Uterus (tissue), 2 donors: ENCODE measurements at regions not wholly inside any gene's neighbourhood (a gene's known extent, or its start where the extent isn't known, plus 50 kb on each side); places are given as distances from the start of the nearest gene placed in this dataset.

ENCODE experiments used
- POLR2A ChIP-seq, 2 donors: fragments of 450-650 bp; IDR thresholded peaks; one replicate each; pipeline ENCODE4 v1.6.1; 2016; ENCODE audit warnings: antibody characterized with exemption in 2 of 2, mild to moderate bottlenecking in 1 of 2, moderate library complexity in 1 of 2
- TF ChIP-seq, protein P1 (sequence below), 4 experiments: fragments of 200-600 bp in 2 of 4; fragments of 450-650 bp in 2 of 4; sonication (generic) in 2 of 4; IDR thresholded peaks; one replicate each; pipeline ENCODE4 v1.5.1; 2016 to 2019; ENCODE audit warnings: antibody characterized with exemption in 4 of 4, mild to moderate bottlenecking in 2 of 4, moderate library complexity in 1 of 4

DNA sequence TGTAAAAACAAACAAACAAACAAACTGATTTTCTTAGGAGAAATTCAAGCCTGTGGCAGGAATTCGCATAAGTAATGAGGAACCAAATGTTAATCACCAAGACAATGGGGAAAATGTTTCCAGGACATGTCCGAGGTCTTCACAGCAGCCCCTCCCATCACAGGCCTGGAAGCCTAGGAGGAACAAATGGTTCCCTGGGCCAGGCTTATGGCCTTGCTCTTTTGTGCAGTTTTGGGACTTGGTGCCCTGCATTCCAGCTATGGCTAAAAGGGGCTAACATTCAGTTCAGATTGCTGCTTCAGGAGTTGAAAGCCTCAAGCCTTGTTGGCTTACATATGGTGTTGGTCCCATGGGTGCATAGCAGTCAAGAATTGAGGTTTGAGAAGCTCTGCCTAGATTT is 1372.7 kb upstream of the CITED2 start:
- TF ChIP-seq, protein P1, sequence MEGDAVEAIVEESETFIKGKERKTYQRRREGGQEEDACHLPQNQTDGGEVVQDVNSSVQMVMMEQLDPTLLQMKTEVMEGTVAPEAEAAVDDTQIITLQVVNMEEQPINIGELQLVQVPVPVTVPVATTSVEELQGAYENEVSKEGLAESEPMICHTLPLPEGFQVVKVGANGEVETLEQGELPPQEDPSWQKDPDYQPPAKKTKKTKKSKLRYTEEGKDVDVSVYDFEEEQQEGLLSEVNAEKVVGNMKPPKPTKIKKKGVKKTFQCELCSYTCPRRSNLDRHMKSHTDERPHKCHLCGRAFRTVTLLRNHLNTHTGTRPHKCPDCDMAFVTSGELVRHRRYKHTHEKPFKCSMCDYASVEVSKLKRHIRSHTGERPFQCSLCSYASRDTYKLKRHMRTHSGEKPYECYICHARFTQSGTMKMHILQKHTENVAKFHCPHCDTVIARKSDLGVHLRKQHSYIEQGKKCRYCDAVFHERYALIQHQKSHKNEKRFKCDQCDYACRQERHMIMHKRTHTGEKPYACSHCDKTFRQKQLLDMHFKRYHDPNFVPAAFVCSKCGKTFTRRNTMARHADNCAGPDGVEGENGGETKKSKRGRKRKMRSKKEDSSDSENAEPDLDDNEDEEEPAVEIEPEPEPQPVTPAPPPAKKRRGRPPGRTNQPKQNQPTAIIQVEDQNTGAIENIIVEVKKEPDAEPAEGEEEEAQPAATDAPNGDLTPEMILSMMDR (IDR thresholded peaks at IDR 0.05): no peak
- no peak for TF ChIP-seq POLR2A (IDR thresholded peaks at IDR 0.05)
